HG02885 (cell line): ENCODE measurements at regions not wholly inside any gene's neighbourhood (a gene's known extent, or its start where the extent isn't known, plus 50 kb on each side); places are given as distances from the start of the nearest gene placed in this dataset.
A peak's percentile ranks its signal among the peaks of the same experiment; 100 is the strongest.

Experiments
- ATAC-seq: cut with Tn5 transposase; IDR thresholded peaks from one replicate; pipeline ENCODE4 v1.9.1; 2021; ENCODE audit warnings: mild to moderate bottlenecking; ENCODE audit not compliant: unreplicated experiment, poor library complexity

DNA sequence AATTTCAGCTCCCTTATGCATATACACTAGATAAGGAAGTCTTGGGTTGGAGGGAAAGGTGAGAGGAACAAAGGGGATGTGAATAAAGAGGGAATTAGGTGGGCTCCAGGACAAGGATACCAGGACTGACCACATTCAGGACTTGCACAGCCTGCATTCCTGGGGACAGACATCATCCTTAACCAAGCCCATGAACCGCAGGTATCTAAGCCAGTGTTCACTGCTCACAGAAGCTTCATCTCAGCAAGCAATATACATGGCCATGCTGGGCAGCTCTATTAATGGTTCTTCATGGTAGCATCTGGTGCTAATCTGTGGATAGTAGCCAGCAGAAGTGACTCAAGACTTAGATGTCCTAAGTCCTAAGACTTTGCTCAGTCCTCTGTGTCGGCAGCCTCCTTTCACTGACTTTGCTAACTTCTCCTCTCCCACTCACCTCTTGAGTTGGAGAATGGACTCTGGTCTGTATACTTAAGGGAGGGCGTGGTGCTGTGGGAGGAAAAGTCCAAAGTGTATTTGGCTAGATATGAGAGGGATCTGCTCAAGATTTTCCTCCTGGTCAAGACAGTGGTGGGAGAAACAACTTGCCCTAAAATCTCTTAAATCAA is 136.1 kb downstream of the ASCL1 start:
- ATAC-seq: no peak

DNA sequence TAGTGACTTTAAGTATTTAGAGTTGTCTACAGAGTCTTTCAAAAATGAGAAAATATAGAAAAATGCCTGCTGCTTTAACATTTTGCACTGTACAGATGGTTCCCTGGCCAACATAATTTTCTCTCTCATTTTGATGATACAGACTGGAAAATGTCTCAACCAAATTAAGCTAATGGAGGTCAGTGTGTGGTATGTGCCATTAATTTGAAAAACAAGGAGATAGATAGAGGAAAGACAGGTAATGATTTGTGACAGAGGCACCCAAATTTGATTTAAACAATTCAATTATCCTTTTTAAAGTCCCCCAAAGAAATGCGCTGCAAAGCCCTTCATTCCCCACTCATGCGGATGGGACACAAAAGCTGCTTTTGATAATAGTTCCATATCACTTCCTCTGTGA is 140.0 kb downstream of the ASCL1 start:
- no peak for ATAC-seq

DNA sequence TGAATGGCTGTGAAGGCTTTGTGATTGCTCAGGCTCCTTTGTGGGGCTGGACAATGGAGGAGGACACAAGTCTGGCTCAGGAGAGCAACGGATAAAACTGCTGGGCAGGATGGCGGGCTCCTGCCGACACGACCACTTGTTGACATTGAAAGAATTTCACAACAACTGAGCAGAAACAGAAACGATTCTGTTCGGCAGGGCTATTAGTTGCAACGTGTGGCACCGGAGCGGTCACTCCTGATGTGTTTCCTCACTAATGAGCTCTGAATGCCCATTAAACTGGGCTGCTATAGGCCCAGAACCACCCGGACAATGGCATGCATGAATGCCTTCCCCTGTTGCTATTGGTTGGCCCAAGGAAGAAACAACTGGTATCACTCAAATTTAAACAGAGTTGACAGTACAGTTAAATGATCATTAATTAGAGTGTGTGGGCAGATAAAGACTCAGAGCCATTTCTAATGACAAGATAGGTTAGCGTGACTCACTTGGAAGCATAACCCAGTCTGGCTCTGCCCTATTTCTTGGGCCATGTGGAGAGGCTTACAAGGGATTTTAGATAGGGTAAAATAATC is 142.9 kb downstream of the ASCL1 start:
- ATAC-seq: no peak

DNA sequence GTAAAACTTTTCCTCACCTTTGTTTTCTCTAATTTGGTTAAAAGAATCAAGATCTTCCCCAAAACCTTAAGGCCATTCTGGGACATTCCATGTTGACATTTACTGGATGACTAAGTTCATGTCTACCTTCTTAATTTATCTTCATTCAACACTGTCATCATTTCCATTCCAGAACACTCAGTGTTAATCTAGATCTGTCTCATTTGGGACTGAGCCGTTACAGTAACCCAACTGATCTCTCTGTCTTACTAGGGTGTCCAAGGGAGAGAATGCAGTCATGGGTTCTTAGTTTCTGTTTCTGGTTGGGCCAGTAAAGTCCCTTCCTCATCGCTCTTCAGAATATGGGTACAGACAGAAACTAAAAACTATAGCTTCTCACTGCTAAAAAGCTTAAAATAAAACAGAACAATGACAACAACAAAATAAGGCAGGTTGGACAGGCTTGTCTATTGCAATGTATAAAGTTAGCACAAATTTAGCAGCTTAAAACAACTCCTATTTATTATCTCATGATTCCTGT is 144.8 kb downstream of the ASCL1 start:
- ATAC-seq: peak; percentile 83

DNA sequence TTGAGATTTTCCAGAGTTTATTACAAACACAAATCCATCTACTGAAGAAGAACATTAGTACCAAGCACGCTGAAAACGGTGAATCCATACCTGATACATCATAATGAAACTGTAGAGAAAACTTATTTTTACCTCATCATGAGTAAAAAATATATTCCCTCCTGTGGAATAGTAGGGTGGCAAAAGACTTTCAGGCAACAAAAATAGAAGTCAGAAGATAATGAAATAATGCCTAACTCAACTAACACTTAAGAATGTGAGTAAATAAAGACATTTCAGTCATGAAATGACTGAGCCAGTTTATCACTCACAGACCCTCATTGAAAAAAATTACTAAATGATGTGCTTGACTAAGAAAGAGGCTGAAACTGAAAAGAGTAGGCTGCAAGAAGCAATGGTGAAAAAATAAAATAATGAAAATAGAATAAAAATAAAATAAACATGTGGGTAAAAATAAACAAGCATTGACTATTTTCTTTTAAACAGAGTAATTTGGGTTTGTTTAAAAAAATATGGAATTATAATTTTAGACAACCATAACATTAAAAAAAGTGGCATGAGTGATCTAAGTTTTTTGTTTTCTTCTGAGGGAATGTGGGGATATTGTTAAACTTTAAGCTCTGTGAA is 148.6 kb downstream of the ASCL1 start:
- peak; percentile 61 for ATAC-seq

DNA sequence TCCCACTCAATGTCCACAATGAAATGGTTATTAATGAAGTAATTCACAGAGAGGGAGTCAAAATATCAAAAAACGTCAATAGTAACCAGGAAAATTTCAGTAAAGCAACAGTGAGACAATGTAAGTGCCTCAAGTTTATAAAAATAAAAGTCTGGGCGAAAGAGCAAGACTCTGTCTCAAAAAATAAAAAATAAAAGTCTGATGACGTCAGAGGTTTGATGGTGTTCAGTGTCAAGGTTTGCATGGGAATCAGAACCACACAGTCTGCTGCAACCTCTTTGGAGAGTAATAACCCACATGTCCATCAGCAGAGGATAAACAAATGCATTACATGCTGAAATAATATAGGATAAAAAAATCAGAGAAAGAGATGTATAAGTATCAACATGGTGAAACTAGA is 152.4 kb downstream of the ASCL1 start:
- ATAC-seq: no peak

DNA sequence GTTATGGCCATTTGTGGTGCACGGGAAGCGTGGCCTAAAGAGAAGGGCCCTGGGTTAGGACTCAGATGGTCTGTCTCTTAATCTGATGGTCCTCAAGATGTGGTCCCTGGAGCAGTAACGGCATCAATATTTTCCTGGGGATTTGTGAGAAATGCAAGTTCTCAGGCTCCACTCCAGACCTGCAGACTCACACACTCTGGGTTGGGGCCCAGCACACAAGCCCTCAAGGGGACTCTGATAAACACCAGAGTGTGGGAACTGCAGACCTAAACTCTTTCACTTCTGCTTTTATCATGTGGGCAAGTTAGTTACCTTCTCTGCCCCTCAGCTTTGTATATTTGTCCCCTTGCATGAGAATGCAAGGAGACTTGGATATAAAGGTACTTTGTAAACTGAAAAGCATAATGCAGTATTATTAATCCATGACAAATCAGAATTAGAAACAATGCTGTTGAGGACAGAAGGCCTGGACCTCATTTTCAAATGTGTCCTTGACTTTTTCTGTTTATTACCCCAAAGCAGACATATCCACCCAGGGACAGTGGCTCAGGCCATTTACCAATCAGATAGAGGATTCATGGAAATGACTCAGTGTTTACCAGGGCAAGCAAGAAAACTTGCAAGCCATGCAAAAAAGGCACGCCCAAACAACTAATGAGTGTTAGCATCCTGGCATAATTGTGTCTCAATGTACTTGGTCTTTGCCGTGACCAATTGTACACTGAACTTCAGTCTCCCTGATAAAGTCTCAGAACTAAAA is 157.0 kb downstream of the ASCL1 start:
- ATAC-seq: peak; percentile 99

DNA sequence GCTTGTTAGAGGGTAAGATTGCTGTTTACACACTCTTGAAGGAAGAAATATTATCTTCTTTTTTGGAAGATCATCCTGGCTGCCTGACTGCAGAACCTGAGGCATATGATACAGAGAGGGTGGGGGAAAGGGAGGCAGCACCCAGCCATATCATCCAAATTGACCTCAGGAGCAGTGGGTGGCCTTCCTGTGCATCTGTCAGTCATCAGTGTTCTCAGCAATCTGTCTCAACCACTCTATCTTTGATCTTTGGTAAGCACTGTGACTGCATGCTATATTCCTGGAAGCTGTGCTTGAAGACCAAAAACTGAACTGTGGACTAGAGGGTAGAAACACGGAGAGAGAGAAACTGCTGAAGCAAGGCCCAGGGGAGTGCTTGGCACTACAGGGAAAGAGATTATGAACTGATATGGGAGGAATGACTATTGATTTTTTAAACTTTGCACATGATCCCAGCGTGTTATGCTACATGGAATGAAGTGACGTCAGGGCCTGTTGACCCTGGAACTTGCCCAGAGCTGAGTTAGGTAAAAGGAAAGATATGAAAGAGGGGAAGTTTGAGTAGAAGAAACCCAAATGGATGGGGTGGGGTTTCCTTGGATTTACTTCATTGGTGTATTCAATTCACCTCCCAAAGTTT is 171.5 kb downstream of the ASCL1 start:
- ATAC-seq: no peak

DNA sequence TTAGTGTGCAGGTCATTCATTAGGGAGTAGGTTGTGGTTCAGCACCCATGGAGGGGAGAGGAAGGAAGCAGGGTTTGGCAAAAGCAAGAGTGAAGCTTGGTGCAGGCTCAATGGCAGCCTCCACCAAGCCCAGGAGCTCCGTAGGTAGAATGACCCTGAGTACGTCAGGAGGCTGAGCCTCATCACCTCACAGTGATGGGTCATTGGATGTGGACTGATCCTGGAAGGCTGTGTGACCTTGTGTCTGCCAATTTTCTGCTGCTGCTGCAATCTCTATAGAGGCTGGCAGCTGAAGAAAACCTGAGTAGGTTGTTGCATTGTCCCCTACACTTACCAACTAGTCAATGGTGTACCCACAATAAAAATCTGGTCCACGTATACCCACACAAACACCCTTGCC is 173.1 kb downstream of the ASCL1 start:
- no peak for ATAC-seq

DNA sequence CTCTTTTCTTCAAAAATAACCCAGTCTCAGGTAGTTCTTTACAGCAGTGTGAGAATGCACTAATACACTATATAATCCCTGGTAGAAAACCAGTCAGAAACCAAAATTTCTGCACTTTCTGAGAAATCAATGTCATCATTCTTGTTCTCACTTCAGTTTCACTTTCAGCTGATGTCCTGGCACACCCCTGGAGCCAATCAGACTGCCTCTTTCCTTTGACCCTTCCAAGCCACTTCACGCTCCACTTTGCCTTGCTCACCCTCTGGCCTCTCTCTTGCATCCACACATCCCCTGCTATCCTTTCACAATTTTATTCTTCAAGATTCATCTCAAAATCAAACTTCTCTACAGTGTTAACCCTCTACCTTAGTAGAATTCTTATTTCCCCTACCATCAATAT is 181.1 kb downstream of the ASCL1 start:
- ATAC-seq: no peak

DNA sequence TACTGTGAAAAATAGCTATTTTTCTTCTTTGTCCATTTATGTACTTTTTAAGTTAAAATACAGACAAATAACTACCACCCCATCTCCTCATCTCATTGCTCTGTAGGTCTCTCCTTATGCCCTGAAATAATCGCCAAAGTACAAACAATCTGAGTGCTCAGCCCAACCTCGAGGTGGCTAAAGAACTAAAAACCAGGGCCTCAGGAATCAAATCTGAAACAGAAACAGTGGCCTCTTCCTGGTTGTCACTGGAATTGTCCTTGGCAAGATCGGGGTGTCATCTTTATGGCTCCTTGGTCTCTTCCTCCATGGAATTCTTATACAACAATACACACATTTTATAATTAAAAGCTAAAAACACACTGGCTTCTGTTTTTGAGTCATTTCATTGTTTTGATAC is 182.4 kb downstream of the ASCL1 start:
- ATAC-seq: no peak

DNA sequence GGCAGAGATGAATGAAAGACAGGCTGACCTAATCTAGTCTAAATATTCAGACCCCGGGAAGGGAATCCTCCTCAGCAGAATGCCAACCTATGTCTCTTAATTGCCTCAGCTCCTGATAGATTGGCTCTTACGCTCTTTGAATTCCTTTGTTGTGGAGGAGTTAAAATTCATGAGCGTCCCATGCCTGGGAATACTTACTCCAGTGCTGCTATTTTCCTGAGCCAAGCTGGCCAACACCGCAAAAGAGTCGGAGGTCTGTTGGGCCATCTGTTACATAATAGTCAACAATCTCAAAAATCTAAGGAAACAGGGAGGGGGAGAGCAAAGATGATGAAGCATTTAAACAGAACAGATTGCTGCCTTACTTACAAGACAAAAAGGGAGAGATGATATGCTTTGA is 182.8 kb downstream of the ASCL1 start:
- no peak for ATAC-seq

DNA sequence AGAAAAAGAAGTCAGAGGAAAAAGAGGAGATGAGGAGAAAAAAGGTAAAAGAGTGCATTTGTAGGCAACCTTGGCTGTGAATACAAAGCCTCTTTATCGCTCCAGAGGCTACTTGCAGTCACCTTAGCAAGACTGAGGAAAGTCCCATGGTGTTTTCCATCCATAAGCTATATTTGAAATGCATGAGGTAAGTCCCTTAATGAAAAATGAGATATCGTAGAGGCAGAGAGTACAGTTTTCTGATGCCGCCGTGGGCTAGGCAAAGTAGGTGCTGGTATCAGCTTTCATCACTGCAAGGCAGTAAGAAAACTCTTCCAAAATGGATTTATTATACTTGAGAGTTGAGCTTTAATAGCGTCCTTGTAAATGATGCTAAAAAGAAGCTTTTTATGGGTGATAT is 186.8 kb downstream of the ASCL1 start:
- ATAC-seq: no peak

DNA sequence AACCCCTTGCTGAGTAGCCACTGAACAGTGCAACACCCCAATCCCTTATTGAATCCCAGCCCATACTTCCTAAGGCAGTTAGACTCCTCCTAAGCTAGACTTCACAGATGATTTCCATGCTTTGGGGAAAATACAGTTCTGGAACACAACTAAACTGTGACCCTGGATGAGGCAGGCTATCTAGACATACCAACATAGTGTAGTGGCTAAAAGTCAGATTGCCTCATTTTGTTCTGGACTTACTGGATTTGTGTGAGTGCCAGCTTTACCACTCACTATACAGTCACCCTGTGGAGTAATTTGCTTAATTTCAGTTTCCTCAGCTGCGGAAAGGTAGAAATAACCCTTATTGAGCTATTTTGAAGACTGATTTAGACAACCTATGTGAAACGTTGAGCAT is 203.1 kb downstream of the ASCL1 start:
- ATAC-seq: no peak

DNA sequence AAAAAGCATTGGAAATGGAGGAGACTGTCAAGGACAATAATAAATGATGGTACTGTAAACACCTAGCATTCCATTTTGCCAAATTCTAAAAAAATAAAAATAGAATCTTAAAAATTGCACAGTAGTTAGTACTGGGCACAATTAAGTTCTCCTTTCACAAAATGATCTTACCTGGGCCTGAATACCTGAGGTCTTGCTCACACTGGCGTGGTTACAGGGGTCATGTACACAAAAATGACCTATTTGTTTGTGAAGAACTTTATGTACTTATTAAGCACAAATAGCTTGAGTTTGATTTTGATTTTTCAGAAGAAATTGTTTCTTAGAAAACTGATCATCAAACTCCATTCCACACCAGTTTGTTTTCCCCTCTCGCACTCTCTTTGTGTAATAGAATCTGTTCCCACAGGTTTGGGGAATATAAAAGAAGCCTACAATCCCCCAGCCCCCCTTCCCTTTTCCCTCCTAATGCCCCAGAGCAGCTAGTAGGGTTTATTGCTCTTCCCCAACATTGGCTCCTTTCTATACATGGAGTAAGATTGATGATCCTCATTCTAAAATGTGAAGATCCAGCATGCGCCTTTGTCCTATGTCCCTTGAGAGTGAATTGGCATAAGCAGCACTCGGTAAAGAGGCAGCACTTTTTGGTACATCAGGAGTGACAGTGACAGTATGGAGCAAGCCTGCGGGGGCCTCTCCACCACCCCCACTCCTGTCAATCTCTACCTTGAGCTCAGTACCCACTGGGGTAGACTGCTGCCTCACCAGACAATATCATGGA is 204.3 kb downstream of the ASCL1 start:
- ATAC-seq: no peak

DNA sequence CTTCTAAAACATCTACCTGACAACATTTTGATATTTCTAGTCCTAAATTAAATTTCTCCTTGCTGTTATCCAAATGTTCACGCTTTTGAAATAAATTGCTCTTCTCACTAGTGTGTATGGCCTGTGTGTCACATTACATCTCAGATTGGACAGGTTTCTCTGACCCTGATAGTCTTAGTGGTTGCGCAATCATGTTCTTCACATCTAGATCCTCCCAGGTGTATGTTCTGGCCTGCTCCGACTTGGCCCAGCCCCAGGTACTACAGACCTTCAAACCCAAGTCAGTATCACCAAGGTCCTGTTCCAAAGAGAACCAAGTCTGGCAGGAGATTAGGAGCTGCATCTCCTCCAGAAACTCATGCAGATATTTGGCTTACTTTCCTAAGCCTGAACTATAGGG is 209.5 kb downstream of the ASCL1 start:
- ATAC-seq: no peak

DNA sequence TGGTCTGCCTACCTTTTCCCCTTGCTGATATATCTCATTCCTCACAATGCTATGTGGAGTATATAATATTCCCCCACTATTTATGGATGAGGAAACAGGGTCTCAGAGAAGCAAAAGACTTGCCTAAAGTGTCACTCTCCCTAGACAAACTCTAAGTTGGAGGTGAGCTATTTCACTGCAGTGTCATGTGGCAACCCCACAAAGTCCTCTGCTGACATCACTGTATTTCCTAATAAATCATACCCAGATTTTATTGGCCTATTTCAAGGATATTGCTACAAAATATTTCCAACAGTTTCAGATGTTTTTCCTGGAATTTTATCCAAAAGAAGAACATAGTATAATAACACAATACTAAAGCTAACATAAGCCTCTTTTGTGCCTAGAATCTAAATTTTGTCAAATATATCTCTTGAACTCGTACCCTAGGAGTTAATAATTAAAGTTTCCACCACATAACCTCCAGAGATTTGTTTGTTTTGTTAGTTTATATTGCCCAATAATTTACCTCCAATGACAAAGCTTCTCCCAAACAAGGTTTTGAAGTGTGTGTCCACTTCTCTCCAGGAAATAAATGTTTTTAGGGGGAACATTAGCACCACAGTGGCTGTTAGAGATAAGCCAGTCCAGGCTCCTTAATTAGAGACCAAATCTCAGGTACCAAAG is 215.1 kb downstream of the ASCL1 start:
- ATAC-seq: no peak

DNA sequence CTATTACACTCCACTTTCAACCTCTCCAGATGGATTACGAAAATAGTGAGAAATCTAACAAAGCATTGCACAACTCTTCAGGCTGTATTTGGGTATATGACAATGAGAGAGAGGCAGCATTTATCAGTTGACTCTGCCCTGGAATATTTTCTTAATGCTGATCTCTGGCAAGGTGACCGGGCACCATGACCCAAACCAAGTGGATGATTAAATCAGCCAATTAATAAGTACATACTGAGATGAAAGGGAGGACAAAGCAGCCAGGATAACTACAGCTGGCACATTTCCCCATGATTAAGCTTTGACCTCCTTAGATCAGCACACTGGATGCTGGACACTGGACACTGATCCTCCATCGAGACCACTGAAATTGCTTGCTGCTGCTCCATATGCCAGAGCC is 218.2 kb downstream of the ASCL1 start:
- ATAC-seq: no peak

DNA sequence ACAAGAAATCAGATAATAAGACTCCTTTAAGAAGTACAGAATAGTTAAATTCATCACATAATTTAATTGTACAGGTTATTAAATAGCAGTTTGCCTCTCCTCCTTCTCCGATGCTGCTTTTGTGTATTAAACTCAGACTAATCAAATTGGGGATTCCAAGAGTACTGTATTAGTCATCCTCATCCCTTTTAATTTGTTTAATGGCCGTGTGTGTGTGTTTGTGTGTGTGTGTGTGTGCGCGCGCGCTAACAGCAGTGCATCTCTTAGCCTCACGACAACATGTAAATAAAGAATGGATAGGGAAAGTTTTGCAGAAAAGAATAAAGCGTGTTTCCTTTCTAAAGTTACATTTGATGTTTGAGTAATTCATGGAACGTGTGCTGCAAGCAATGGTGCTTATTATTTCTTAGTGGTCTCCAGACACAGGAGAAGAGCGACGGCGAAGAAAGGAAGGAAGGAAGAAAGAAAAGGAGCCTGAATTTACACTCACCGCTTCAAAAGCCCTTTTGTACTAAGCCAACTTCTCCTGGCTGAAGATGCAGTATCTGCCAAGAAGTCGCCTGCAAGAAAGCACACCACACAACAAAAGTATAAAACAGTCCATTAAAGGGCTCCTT is 220.3 kb downstream of the ASCL1 start:
- ATAC-seq: no peak
